Esophagus squamous epithelium (tissue), 4 donors: ENCODE measurements at regions not wholly inside any gene's neighbourhood (a gene's known extent, or its start where the extent isn't known, plus 50 kb on each side); places are given as distances from the start of the nearest gene placed in this dataset.
"Not testable (repeated sequence)": the region's sequence is repeated elsewhere in the genome, so short reads cannot be mapped to it uniquely, and the experiment has no call there.

Experiments used
- POLR2A ChIP-seq, 4 donors: fragments of 450-650 bp; IDR thresholded peaks; one replicate each; pipeline ENCODE4 v1.6.1; 2017; ENCODE audit warnings: antibody characterized with exemption in 4 of 4, mild to moderate bottlenecking in 4 of 4, moderate library complexity in 3 of 4
- TF ChIP-seq, protein P1 (sequence below), 6 experiments: fragments of 450-650 bp in 4 of 6; fragments of 200-600 bp in 2 of 6; sonication (generic) in 2 of 6; IDR thresholded peaks; one replicate each; pipeline ENCODE4 v1.5.1; 2016 to 2019; ENCODE audit warnings: antibody characterized with exemption in 6 of 6, mild to moderate bottlenecking in 4 of 6, moderate library complexity in 4 of 6

DNA sequence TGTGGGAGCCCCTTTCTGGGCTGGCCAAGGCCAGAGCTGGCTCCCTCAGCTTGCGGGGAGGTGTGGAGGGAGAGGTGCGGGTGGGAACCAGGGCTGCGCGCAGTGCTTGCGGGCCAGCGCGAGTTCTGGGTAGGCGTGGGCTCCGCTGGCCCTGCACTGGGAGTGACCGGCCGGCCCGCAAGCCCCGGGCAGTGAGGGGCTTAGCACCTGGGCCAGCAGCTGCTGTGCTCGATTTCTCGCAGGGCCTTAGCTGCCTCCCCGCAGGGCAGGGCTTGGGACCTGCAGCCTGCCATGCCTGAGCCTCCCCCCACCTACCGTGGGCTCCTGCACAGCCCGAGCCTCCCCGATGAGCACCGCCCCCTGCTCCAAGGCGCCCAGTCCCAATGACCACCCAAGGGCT is 56.0 kb upstream of the CACNA2D1 start:
- TF ChIP-seq, protein P1, sequence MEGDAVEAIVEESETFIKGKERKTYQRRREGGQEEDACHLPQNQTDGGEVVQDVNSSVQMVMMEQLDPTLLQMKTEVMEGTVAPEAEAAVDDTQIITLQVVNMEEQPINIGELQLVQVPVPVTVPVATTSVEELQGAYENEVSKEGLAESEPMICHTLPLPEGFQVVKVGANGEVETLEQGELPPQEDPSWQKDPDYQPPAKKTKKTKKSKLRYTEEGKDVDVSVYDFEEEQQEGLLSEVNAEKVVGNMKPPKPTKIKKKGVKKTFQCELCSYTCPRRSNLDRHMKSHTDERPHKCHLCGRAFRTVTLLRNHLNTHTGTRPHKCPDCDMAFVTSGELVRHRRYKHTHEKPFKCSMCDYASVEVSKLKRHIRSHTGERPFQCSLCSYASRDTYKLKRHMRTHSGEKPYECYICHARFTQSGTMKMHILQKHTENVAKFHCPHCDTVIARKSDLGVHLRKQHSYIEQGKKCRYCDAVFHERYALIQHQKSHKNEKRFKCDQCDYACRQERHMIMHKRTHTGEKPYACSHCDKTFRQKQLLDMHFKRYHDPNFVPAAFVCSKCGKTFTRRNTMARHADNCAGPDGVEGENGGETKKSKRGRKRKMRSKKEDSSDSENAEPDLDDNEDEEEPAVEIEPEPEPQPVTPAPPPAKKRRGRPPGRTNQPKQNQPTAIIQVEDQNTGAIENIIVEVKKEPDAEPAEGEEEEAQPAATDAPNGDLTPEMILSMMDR (IDR thresholded peaks at IDR 0.05) = not testable (repeated sequence)
- not testable (repeated sequence) for TF ChIP-seq POLR2A (IDR thresholded peaks at IDR 0.05)
